OCI-LY7 (cell line): ENCODE measurements at regions not wholly inside any gene's neighbourhood (a gene's known extent, or its start where the extent isn't known, plus 50 kb on each side); places are given as distances from the start of the nearest gene placed in this dataset.

Experiments used
- BruUV-seq: library from RNA; stranded (reverse); fragments of 400-500 nt; replicated peaks from 2 replicates; lab custom pipeline; 2021; lab: Mats Ljungman, UMichigan
- CTCF ChIA-PET: fragments of 300-600 bp; sonication (Branson Sonifier 250); formaldehyde crosslinking; loops from one replicate; lab custom pipeline; 2022; ENCODE audit warnings: antibody characterized with exemption; ENCODE audit not compliant: unreplicated experiment; lab: Charles Lee
- POLR2A ChIA-PET: fragments of 300-600 bp; sonication (Branson Sonifier 250); formaldehyde crosslinking; loops from one replicate; lab custom pipeline; 2022; ENCODE audit warnings: antibody characterized with exemption; lab: Charles Lee
- DNase-seq: peaks from one replicate; pipeline ENCODE4 v3.0.0-alpha.2; 2015; ENCODE audit warnings: low spot score
- H2AFZ ChIP-seq: fragments of 200-600 bp; sonication (generic), shearing (Covaris generic); 2 replicates; pipeline ENCODE4 v1.6.1; 2014; ENCODE audit warnings: mild to moderate bottlenecking, antibody characterized with exemption, low read length, moderate library complexity
- H3K27ac ChIP-seq: fragments of 200-600 bp; sonication (generic); 2 replicates; pipeline ENCODE4 v1.5.1; 2014; ENCODE audit warnings: mixed run types, low read depth, mild to moderate bottlenecking, moderate library complexity, low read length, inconsistent platforms; ENCODE audit not compliant: poor library complexity, severe bottlenecking
- H3K36me3 ChIP-seq: fragments of 200-600 bp; sonication (generic); 2 replicates; pipeline ENCODE4 v1.6.1; 2014; ENCODE audit warnings: mild to moderate bottlenecking, antibody characterized with exemption, low read length, moderate library complexity, mixed read lengths; ENCODE audit not compliant: insufficient read depth
- H3K4me1 ChIP-seq: fragments of 200-600 bp; sonication (generic); 2 replicates; pipeline ENCODE4 v1.5.1; 2014; ENCODE audit warnings: mild to moderate bottlenecking, low read length; ENCODE audit not compliant: insufficient read depth, poor library complexity, severe bottlenecking
- H3K4me2 ChIP-seq: fragments of 200-600 bp; sonication (generic); 2 replicates; pipeline ENCODE4 v1.6.1; 2014; ENCODE audit warnings: mild to moderate bottlenecking, low read length
- H3K4me3 ChIP-seq: fragments of 200-600 bp; sonication (generic); 2 replicates; pipeline ENCODE4 v1.5.1; 2014; ENCODE audit warnings: mild to moderate bottlenecking, low read depth, low read length; ENCODE audit not compliant: poor library complexity, severe bottlenecking
- H3K79me2 ChIP-seq: fragments of 200-600 bp; sonication (generic); 2 replicates; pipeline ENCODE4 v1.6.1; 2016; ENCODE audit warnings: low read depth, mild to moderate bottlenecking, low read length, moderate library complexity, mixed read lengths; ENCODE audit not compliant: insufficient read depth
- H3K9me2 ChIP-seq: fragments of 200-600 bp; sonication (generic); 2 replicates; pipeline ENCODE4 v1.6.1; 2016; ENCODE audit warnings: mild to moderate bottlenecking, low read length, mixed read lengths; ENCODE audit not compliant: insufficient read depth
- H3K9me3 ChIP-seq: fragments of 200-600 bp; sonication (generic); 2 replicates; pipeline ENCODE4 v1.6.1; 2014; ENCODE audit warnings: mild to moderate bottlenecking, mixed run types, low read length, mixed read lengths
- H4K20me1 ChIP-seq: fragments of 200-600 bp; sonication (generic); 2 replicates; pipeline ENCODE4 v1.6.1; 2014; ENCODE audit warnings: mild to moderate bottlenecking, antibody characterized with exemption, low read length, moderate library complexity, mixed read lengths; ENCODE audit not compliant: insufficient read depth
- EZH2phosphoT487 ChIP-seq: fragments of 200-600 bp; sonication (generic); IDR thresholded peaks from 2 replicates; pipeline ENCODE4 v1.6.1; 2018; ENCODE audit warnings: low read depth, borderline replicate concordance, mild to moderate bottlenecking, mixed run types, antibody characterized with exemption, low read length, moderate library complexity, mixed read lengths
- intact Hi-C: fragments of 100-400 bp; cut with micrococcal nuclease; formaldehyde crosslinking; loops from one replicate; pipeline ENCODE4 v1.10.0; 2022; ENCODE audit not compliant: unreplicated experiment
- TF ChIP-seq, protein P1 (sequence below): fragments of 200-600 bp; sonication (generic); conservative IDR thresholded peaks from 2 replicates; pipeline ENCODE4 v1.5.1; 2014; ENCODE audit warnings: mild to moderate bottlenecking, antibody characterized with exemption, low read length, moderate library complexity, mixed read lengths

DNA sequence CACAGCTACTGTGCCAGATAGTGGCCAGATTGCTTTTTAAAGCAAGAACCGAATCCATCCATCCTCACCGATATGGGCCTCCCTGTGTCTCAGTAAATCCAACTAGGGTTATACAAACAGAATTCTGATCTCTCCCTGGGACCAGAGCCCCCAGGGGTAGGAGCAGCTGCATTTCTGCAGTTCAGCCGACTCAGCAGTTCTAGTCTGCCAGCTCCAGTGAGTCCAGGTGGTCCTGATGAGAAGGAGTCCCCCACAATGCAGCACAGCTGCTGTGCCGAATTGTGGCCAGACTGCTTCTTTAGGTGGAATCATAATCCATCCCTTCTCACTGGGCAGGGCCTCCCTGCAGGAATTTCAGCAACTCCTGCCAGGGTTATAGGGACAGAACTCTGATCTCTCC is 532.9 kb downstream of the ACTRT1 start:
- CTCF ChIA-PET, result no interaction called here
- intact Hi-C loops, result no loop called here

DNA sequence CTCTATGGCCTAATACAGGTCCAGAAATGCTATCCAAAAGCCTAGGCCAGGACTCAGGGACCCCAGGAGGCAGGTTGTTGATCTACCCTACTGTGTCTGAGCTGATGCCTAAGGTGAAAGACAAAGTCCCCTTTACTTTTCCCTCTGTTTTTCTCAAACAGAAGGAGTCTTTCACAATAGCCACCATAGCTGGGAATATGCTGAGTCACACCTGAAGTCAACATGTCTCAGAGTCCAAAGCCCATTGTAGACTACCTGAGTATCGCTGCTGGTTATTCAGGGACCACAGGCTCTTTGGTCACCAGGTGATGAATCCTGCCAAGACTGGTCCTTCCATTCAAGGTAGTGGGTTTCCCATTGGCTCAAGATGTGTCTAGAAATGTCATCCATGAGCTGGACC is 562.2 kb downstream of the ACTRT1 start:
- Histone ChIP-seq H3K36me3 (no peaks in the 10 kb centered on the region), H3K79me2 (no peaks in the 10 kb centered on the region), H3K4me3 (no peak overlapping the region), H4K20me1 (no peaks in the 10 kb centered on the region), H3K4me2 (no peak overlapping the region), H3K9me2 (no peaks in the 10 kb centered on the region), H3K4me1 (no peaks in the 10 kb centered on the region), H2AFZ (no peak overlapping the region), H3K27ac (no peak overlapping the region), H3K9me3 (no peaks in the 10 kb centered on the region)
- DNase-seq, result no peak
- CTCF ChIA-PET, result no interaction called here
- POLR2A ChIA-PET, result no interaction called here
- intact Hi-C loops, result no loop called here
- TF ChIP-seq, protein P1, sequence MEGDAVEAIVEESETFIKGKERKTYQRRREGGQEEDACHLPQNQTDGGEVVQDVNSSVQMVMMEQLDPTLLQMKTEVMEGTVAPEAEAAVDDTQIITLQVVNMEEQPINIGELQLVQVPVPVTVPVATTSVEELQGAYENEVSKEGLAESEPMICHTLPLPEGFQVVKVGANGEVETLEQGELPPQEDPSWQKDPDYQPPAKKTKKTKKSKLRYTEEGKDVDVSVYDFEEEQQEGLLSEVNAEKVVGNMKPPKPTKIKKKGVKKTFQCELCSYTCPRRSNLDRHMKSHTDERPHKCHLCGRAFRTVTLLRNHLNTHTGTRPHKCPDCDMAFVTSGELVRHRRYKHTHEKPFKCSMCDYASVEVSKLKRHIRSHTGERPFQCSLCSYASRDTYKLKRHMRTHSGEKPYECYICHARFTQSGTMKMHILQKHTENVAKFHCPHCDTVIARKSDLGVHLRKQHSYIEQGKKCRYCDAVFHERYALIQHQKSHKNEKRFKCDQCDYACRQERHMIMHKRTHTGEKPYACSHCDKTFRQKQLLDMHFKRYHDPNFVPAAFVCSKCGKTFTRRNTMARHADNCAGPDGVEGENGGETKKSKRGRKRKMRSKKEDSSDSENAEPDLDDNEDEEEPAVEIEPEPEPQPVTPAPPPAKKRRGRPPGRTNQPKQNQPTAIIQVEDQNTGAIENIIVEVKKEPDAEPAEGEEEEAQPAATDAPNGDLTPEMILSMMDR, result no peak
- TF ChIP-seq EZH2phosphoT487, result no peak
- BruUV-seq, result no TSS peak

More for the DNA sequence above, 532.9 kb downstream of the ACTRT1 start:
- Histone ChIP-seq H4K20me1 (no peaks in the 10 kb centered on the region), H3K9me2 (no peaks in the 10 kb centered on the region), H2AFZ (no peak overlapping the region), H3K4me1 (no peaks in the 10 kb centered on the region), H3K79me2 (no peaks in the 10 kb centered on the region), H3K27ac (no peak overlapping the region), H3K4me3 (no peak overlapping the region), H3K36me3 (no peaks in the 10 kb centered on the region), H3K9me3 (no peaks in the 10 kb centered on the region), H3K4me2 (no peak overlapping the region)
- DNase-seq, result no peak
- POLR2A ChIA-PET, result no interaction called here
- TF ChIP-seq EZH2phosphoT487, result no peak
- TF ChIP-seq, protein P1, result no peak
- BruUV-seq, result no TSS peak

DNA sequence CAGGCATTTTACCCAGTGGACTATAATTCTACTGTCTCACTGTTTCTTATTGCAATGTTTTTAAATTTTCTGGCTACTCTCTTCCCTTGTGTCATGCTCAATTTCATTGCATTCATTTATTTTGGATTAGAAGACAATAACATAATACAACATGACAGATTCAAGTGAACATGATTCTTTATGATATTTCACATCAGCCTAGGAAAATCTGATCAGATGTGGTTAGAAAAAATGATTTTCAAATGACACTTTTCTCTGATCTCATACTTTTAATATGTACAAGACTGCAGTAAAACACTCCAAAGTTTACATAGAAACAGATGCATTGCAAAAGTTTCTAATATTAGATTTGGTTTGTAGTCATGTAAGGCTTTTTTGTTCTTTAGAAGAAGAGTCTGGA is 586.0 kb downstream of the ACTRT1 start:
- no TSS peak for BruUV-seq
- no peak for DNase-seq
- Histone ChIP-seq H3K36me3 (no peaks in the 10 kb centered on the region), H3K27ac (no peak overlapping the region), H3K79me2 (no peaks in the 10 kb centered on the region), H3K4me1 (no peaks in the 10 kb centered on the region), H3K9me2 (no peaks in the 10 kb centered on the region), H3K9me3 (no peaks in the 10 kb centered on the region), H3K4me2 (no peak overlapping the region), H3K4me3 (no peak overlapping the region), H2AFZ (no peak overlapping the region), H4K20me1 (no peaks in the 10 kb centered on the region)
- ChIA-PET CTCF (no interaction called here), POLR2A (no interaction called here)
- intact Hi-C loops, result no loop called here
- TF ChIP-seq, protein P1, result no peak
- TF ChIP-seq EZH2phosphoT487, result no peak
